Left cardiac atrium (tissue), 4 donors: ENCODE measurements at regions not wholly inside any gene's neighbourhood (a gene's known extent, or its start where the extent isn't known, plus 50 kb on each side); places are given as distances from the start of the nearest gene placed in this dataset.

Experiments used
- ATAC-seq, 2 donors: fragments of 200-7000 bp; cut with Tn5 transposase; one replicate each; pipeline ENCODE4 v1.9.1; 2020; ENCODE audit warnings: mild to moderate bottlenecking in 2 of 2, moderate library complexity in 2 of 2
- DNase-seq: peaks from one replicate; pipeline ENCODE4 v3.0.0-alpha.2; 2020
- intact Hi-C, 2 donors: fragments of 100-400 bp; cut with DNase I; formaldehyde crosslinking; loops; one replicate each; pipeline versions ENCODE4 v1.14.1 to v1.15.1; 2022 to 2023
- donor health status: DM: no; HTN: yes; CAD: no.
- donor health status: DM: no; HTN: yes; CAD: no; lungs with severe emphysema.
- donor health status: DM: yes; HTN: yes; CAD: no.
- donor health status: Dilated cardiomyopathy.

GRCh38 chr2:128396500-128396891 is 77.8 kb upstream of the HS6ST1 start:
- no peak for ATAC-seq
- intact Hi-C loops = no loop called here
- DNase-seq = no peak

- ATAC-seq (no peak), DNase-seq (no peak)
- intact Hi-C loops = no loop called here
Observed at GRCh38 chr2:128396946-128397345, 78.3 kb upstream of the HS6ST1 start.

GRCh38 chr2:128399256-128399655 is 80.6 kb upstream of the HS6ST1 start:
- DNase-seq (no peak), ATAC-seq (no peak)
- intact Hi-C loops = no loop called here

GRCh38 chr2:128399690-128400291 is 81.1 kb upstream of the HS6ST1 start:
- intact Hi-C loops = no loop called here
- ATAC-seq = no peak
- DNase-seq = no peak

- ATAC-seq = no peak
- no peak for DNase-seq
- intact Hi-C loops = no loop called here
Observed at GRCh38 chr2:128401680-128402079, 83.0 kb upstream of the HS6ST1 start.

GRCh38 chr2:128402911-128403670 is 84.4 kb upstream of the HS6ST1 start:
- DNase-seq (no peak), ATAC-seq (no peak)
- intact Hi-C loops = no loop called here

GRCh38 chr2:128403814-128404708 is 85.4 kb upstream of the HS6ST1 start:
- DNase-seq (no peak), ATAC-seq (no peak)
- intact Hi-C loops = no loop called here

GRCh38 chr2:128404709-128405466 is 86.2 kb upstream of the HS6ST1 start:
- ATAC-seq (no peak), DNase-seq (no peak)
- intact Hi-C loops = no loop called here

GRCh38 chr2:128405467-128405900 is 86.8 kb upstream of the HS6ST1 start:
- intact Hi-C loops = no loop called here
- DNase-seq = no peak

GRCh38 chr2:128405981-128406613 is 87.4 kb upstream of the HS6ST1 start:
- intact Hi-C loops = no loop called here
- no peak for ATAC-seq
- no peak for DNase-seq

More at GRCh38 chr2:128405467-128405900, 86.8 kb upstream of the HS6ST1 start:
- peak in 1 of 2 donors; percentile 48 for ATAC-seq

- ATAC-seq (no peak), DNase-seq (no peak)
- intact Hi-C loops = no loop called here
Observed at GRCh38 chr2:128406736-128407554, 88.3 kb upstream of the HS6ST1 start.

- DNase-seq = no peak
- ATAC-seq = peak in 1 of 2 donors; percentile 28
Observed at GRCh38 chr2:128408349-128409305, 90.0 kb upstream of the HS6ST1 start.

GRCh38 chr2:128409326-128410034 is 90.8 kb upstream of the HS6ST1 start:
- DNase-seq = no peak
- ATAC-seq = no peak
- intact Hi-C loops = no loop called here

More at GRCh38 chr2:128408349-128409305, 90.0 kb upstream of the HS6ST1 start:
- intact Hi-C loops = no loop called here

GRCh38 chr2:128410035-128410757 is 91.5 kb upstream of the HS6ST1 start:
- DNase-seq = no peak
- no peak for ATAC-seq
- intact Hi-C loops = no loop called here

- no peak for DNase-seq
- no peak for ATAC-seq
- intact Hi-C loops = no loop called here
Observed at GRCh38 chr2:128410758-128411215, 92.1 kb upstream of the HS6ST1 start.
